ENCODE measurements at regions not wholly inside any gene's neighbourhood (a gene's known extent, or its start where the extent isn't known, plus 50 kb on each side); places are given as distances from the start of the nearest gene placed in this dataset.

DNA sequence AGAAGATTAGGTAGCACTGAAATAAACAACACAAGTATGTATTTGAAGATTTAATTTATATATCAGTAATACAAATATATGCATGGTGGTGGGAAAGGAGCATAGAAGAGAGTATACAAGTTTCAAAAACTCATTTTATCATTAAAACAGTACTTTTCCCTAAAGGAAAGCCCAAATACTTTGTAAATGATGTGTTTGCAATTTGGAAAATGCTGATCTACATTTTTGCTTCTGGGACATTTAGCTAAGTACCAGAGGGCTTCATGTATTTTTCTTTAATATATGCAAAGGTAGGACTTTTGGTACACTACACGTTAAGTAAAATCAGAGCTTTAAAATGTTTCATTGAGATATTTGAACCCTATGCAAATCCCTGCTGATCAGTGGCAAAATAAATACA is 1624.2 kb downstream of the SUCLG1 start:
- Histone ChIP-seq H3K4me1 (ENCODE audit: control insufficient read depth, insufficient read depth, low read length) (no peaks in the 10 kb centered on the region), H3K36me3 (ENCODE audit: control insufficient read depth, insufficient read depth, low read length) (no peaks in the 10 kb centered on the region), H3K9me3 (replicated peaks; ENCODE audit: control insufficient read depth, low read depth, low read length) (no peaks in the 10 kb centered on the region), H3K27ac (ENCODE audit: low read length) (no peak overlapping the region), H3K27me3 (ENCODE audit: control insufficient read depth, insufficient read depth, low read length) (no peaks in the 10 kb centered on the region), H3K4me3 (ENCODE audit: low read length) (no peak overlapping the region)
- no peak for DNase-seq
- WGBS (ENCODE audit: insufficient coverage) = no CpG with 5 or more reads among the region's 1 CpG

DNA sequence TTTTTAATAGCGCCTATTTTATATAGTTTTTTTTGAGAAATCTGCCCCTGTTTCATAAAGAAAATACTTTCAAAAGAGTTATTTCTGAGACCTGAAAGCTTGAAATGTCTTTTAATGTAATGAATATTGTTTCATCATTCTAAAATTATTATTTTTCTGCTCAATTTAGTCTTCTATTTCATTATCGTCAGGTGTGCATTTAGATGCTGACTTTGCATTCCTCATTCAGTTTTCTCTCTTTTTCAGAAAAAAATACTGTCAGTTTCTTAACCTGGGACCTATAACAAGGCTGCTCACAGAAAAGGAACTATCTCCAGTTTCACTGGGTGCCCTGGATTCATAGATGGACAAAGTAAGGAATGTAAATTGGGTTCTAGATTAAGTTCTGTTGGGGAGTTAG is 1631.7 kb downstream of the SUCLG1 start:
- WGBS (ENCODE audit: insufficient coverage) = no CpG with 5 or more reads among the region's 2 CpGs
- H3K27ac ChIP-seq (ENCODE audit: low read length) = no peak overlapping the region
- H3K4me1 ChIP-seq (ENCODE audit: control insufficient read depth, insufficient read depth, low read length) = no peaks in the 10 kb centered on the region
- no peak for DNase-seq
- no peaks in the 10 kb centered on the region for H3K27me3 ChIP-seq (ENCODE audit: control insufficient read depth, insufficient read depth, low read length)
- H3K4me3 ChIP-seq (ENCODE audit: low read length) = no peak overlapping the region
- H3K9me3 ChIP-seq (replicated peaks; ENCODE audit: control insufficient read depth, low read depth, low read length) = no peaks in the 10 kb centered on the region
- no peaks in the 10 kb centered on the region for H3K36me3 ChIP-seq (ENCODE audit: control insufficient read depth, insufficient read depth, low read length)

DNA sequence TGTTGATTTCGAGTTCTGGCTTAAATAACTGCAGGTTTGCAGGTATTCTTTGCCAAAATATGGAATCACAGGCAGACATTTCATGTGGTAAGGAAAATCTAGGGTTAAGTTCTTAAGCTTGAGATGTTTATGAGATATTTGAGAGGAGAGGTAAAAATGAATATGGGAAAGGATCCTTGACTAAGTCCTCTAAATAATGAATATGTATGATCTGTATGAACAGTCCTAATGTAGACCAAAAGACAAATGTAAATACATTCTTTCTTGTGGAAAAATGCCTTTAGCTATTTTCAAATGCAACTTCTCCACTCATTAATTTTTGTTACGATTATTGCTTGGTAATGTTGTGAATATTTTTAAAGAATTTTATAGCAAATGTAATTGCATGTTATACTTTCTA is 1632.6 kb downstream of the SUCLG1 start:
- DNase-seq = no peak
- 86% methylated on average over 1 of the region's 2 CpGs for WGBS (ENCODE audit: insufficient coverage)
- Histone ChIP-seq H3K4me1 (ENCODE audit: control insufficient read depth, insufficient read depth, low read length) (no peaks in the 10 kb centered on the region), H3K27ac (ENCODE audit: low read length) (no peak overlapping the region), H3K36me3 (ENCODE audit: control insufficient read depth, insufficient read depth, low read length) (no peaks in the 10 kb centered on the region), H3K4me3 (ENCODE audit: low read length) (no peak overlapping the region), H3K9me3 (replicated peaks; ENCODE audit: control insufficient read depth, low read depth, low read length) (no peaks in the 10 kb centered on the region), H3K27me3 (ENCODE audit: control insufficient read depth, insufficient read depth, low read length) (no peaks in the 10 kb centered on the region)

DNA sequence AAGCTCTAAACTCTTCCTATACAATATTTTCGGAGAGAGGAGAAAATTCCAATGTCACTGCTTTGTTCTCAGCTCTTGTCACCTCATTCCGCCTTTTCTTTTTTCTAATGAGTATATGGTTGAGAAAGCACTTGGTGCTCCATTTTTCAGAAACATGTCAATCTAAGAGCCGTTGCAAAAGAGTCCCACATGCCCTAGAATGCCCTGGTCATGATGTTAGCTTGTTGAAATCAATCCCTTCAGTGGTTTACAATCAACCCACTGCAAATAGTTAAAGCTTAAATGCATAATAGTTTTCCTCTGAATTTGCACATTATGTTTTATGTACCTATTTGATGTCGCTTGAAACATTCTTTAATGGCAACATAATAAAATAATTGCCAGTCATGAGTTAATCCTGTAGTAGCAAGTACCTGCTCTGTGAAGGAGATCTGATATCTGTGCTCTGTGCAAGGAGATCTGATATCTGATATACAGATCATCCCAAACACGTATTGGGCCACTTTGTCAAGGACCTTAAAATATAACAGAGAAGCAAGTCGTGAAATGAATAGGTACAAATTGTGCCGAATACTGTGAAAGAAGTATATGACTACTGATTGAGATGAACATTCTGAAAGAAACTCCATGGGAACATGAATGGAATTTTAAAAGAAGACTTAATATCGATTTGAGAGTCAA is 1633.5 kb downstream of the SUCLG1 start:
- Histone ChIP-seq H3K9me3 (replicated peaks; ENCODE audit: control insufficient read depth, low read depth, low read length) (no peaks in the 10 kb centered on the region), H3K4me3 (ENCODE audit: low read length) (no peak overlapping the region), H3K27me3 (ENCODE audit: control insufficient read depth, insufficient read depth, low read length) (no peaks in the 10 kb centered on the region), H3K36me3 (ENCODE audit: control insufficient read depth, insufficient read depth, low read length) (no peaks in the 10 kb centered on the region), H3K27ac (ENCODE audit: low read length) (no peak overlapping the region), H3K4me1 (ENCODE audit: control insufficient read depth, insufficient read depth, low read length) (no peaks in the 10 kb centered on the region)
- DNase-seq = no peak
- 100% methylated on average over 2 of the region's 8 CpGs for WGBS (ENCODE audit: insufficient coverage)

DNA sequence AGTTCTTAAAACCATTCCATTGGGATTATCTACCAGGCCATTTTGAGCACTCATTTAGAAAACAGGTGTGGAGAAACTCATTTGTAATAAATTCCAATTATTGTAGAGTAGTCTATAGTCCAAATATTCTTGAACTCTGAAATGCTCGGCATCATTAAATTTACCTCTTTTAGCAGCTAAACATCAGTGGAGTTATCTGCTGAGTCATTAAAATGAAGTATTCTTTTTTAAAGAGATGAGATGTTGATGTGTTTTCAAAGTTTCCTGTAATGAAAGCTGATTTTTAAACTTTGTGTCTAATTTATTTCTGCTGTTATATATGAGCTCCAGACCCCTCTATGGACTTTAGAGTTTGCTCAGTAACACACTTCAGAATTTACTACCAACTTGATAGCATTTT is 1635.2 kb downstream of the SUCLG1 start:
- no CpG with 5 or more reads among the region's 1 CpG for WGBS (ENCODE audit: insufficient coverage)
- no peak overlapping the region for H3K4me3 ChIP-seq (ENCODE audit: low read length)

DNA sequence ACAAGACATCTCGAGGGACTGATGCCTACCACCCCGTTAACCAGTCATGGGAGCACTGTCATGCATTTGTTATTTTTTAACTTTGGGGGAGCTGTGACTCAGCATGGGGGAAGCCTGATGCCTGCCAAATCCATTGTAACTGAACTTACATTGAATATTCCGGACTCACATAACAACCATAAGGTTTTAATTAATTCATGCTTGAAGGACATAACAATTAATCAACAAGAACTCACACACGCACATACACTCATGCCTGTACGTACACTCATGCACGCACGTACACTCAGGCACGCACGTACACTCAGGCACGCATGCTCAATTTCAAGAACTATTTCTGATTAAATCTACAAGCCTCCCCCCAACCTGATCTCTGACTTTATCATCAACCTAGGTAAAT is 1639.1 kb downstream of the SUCLG1 start:
- Histone ChIP-seq H3K36me3 (ENCODE audit: control insufficient read depth, insufficient read depth, low read length) (no peaks in the 10 kb centered on the region), H3K27me3 (ENCODE audit: control insufficient read depth, insufficient read depth, low read length) (no peaks in the 10 kb centered on the region), H3K9me3 (replicated peaks; ENCODE audit: control insufficient read depth, low read depth, low read length) (no peaks in the 10 kb centered on the region), H3K27ac (ENCODE audit: low read length) (no peak overlapping the region), H3K4me1 (ENCODE audit: control insufficient read depth, insufficient read depth, low read length) (no peaks in the 10 kb centered on the region), H3K4me3 (ENCODE audit: low read length) (no peak overlapping the region)
- WGBS (ENCODE audit: insufficient coverage) = 92% methylated on average over 8 of the region's 10 CpGs
- no peak for DNase-seq

More for the DNA sequence above, 1635.2 kb downstream of the SUCLG1 start:
- Histone ChIP-seq H3K9me3 (replicated peaks; ENCODE audit: control insufficient read depth, low read depth, low read length) (no peaks in the 10 kb centered on the region), H3K27me3 (ENCODE audit: control insufficient read depth, insufficient read depth, low read length) (no peaks in the 10 kb centered on the region), H3K36me3 (ENCODE audit: control insufficient read depth, insufficient read depth, low read length) (no peaks in the 10 kb centered on the region), H3K27ac (ENCODE audit: low read length) (no peak overlapping the region), H3K4me1 (ENCODE audit: control insufficient read depth, insufficient read depth, low read length) (no peaks in the 10 kb centered on the region)
- DNase-seq = no peak

DNA sequence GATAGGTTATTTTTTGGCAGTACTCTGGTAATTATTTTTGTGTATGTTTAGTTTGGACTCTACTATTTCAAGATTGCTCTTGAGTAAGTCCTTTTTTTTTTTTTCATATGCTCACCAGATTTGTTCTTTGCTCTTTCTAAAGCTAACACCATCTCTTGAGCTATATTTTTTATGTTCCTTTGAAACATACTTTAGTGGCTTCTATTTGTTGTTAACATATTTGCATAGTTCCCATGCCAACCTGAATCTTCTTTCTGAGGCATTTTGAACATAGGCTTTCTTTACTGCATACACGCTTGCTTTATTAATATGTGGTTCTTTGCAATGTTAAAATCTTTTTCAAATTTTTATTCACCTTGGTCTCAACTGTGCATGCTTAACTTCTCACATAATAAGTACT is 1644.9 kb downstream of the SUCLG1 start:
- Histone ChIP-seq H3K27ac (ENCODE audit: low read length) (no peak overlapping the region), H3K4me1 (ENCODE audit: control insufficient read depth, insufficient read depth, low read length) (no peaks in the 10 kb centered on the region), H3K9me3 (replicated peaks; ENCODE audit: control insufficient read depth, low read depth, low read length) (no peaks in the 10 kb centered on the region), H3K36me3 (ENCODE audit: control insufficient read depth, insufficient read depth, low read length) (no peaks in the 10 kb centered on the region), H3K27me3 (ENCODE audit: control insufficient read depth, insufficient read depth, low read length) (no peaks in the 10 kb centered on the region), H3K4me3 (ENCODE audit: low read length) (no peak overlapping the region)
- WGBS (ENCODE audit: insufficient coverage) = no CpG with 5 or more reads among the region's 1 CpG
- no peak for DNase-seq

DNA sequence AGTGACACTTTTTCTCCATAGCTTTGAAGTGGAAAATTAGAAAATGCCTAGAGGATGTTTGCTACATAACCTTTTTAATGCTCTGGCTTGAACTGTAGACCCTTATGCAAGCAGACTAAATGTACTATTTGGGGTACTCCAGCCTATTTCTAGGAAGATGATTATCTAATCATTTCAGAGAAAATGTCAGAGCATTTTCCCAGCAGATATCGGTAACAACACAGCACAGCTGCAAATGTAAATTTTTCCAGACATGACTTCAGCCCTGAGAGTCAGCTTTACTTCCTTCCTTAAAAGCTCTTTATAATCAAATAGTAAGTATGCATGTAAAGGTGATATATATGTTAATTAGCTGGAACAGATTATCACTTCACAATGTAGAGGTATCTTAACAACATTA is 1647.1 kb downstream of the SUCLG1 start:
- Histone ChIP-seq H3K27ac (ENCODE audit: low read length) (no peak overlapping the region), H3K9me3 (replicated peaks; ENCODE audit: control insufficient read depth, low read depth, low read length) (no peaks in the 10 kb centered on the region), H3K36me3 (ENCODE audit: control insufficient read depth, insufficient read depth, low read length) (no peaks in the 10 kb centered on the region), H3K4me3 (ENCODE audit: low read length) (no peak overlapping the region), H3K27me3 (ENCODE audit: control insufficient read depth, insufficient read depth, low read length) (no peaks in the 10 kb centered on the region), H3K4me1 (ENCODE audit: control insufficient read depth, insufficient read depth, low read length) (no peaks in the 10 kb centered on the region)
- no CpG with 5 or more reads among the region's 1 CpG for WGBS (ENCODE audit: insufficient coverage)
- peak; percentile 23 for DNase-seq

DNA sequence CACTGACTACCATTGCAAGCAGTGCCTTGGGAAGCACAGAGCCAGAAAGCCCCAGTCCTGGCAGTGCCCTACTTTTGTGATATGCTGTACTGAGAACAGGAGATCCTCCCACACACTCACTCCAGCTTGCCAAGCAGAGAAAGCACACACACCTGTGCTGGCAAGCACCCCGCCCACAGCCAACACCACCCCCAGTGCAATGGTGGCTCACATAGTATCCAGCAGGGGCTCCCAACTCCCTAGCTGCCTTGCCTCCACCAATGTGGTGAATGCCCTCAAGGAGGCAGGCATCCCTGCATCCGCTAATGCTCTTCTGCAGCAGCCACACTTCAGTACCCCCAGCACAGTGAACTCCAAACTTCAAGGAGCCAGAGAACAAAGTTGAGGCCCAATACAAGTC is 1655.8 kb downstream of the SUCLG1 start:
- WGBS (ENCODE audit: insufficient coverage) = 100% methylated on average over 1 of the region's 2 CpGs
- Histone ChIP-seq H3K4me3 (ENCODE audit: low read length) (no peak overlapping the region), H3K27ac (ENCODE audit: low read length) (no peak overlapping the region), H3K27me3 (ENCODE audit: control insufficient read depth, insufficient read depth, low read length) (no peaks in the 10 kb centered on the region), H3K9me3 (replicated peaks; ENCODE audit: control insufficient read depth, low read depth, low read length) (peaks cover 9% of the 10 kb centered on the region), H3K36me3 (ENCODE audit: control insufficient read depth, insufficient read depth, low read length) (no peaks in the 10 kb centered on the region), H3K4me1 (ENCODE audit: control insufficient read depth, insufficient read depth, low read length) (no peaks in the 10 kb centered on the region)
- no peak for DNase-seq

DNA sequence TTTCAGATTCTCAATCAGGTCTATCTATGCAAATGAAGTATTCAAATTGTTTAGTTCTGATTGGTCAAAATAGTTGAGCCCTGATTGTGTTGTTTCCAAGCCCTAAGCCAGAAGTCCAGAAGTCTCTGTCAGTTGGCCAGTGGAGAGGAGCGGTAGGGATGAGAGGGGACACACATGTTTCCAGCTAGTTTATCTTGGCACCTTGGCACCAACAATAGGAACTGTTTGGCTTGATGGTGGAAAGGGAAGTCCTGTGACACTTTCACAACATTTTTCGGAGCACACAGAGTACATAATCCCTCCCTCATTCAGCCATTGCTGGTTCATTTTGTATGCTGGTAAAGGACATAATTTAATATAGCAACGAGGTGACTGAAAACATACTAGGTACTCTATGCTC is 1661.6 kb downstream of the SUCLG1 start:
- no CpG with 5 or more reads among the region's 3 CpGs for WGBS (ENCODE audit: insufficient coverage)
- H3K27ac ChIP-seq (ENCODE audit: low read length) = no peak overlapping the region
- no peak for DNase-seq
- H3K4me1 ChIP-seq (ENCODE audit: control insufficient read depth, insufficient read depth, low read length) = no peaks in the 10 kb centered on the region
- H3K27me3 ChIP-seq (ENCODE audit: control insufficient read depth, insufficient read depth, low read length) = no peaks in the 10 kb centered on the region
- no peak overlapping the region for H3K4me3 ChIP-seq (ENCODE audit: low read length)
- H3K9me3 ChIP-seq (replicated peaks; ENCODE audit: control insufficient read depth, low read depth, low read length) = no peaks in the 10 kb centered on the region
- no peaks in the 10 kb centered on the region for H3K36me3 ChIP-seq (ENCODE audit: control insufficient read depth, insufficient read depth, low read length)

DNA sequence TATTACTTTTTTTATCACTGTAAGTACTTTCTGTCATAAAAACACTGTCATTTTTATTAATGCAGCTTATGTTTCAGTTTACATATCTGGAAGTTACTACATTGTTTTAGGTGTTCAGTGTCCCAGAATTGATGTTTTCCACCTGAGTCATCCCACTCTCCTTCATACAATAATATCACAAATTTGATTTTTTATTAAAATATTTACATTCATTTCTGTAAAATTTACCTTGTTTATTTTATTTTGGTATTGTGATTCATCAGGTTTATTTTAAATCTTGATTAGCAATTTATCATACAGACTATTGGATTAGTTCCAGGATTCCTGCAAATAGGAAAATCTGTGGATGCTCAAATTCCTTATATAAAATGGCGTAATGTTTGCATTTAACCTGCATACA is 1662.9 kb downstream of the SUCLG1 start:
- WGBS (ENCODE audit: insufficient coverage) = no CpG with 5 or more reads among the region's 1 CpG
- H3K36me3 ChIP-seq (ENCODE audit: control insufficient read depth, insufficient read depth, low read length) = no peaks in the 10 kb centered on the region
- H3K4me1 ChIP-seq (ENCODE audit: control insufficient read depth, insufficient read depth, low read length) = no peaks in the 10 kb centered on the region
- no peaks in the 10 kb centered on the region for H3K9me3 ChIP-seq (replicated peaks; ENCODE audit: control insufficient read depth, low read depth, low read length)
- H3K27ac ChIP-seq (ENCODE audit: low read length) = no peak overlapping the region
- DNase-seq = no peak
- H3K4me3 ChIP-seq (ENCODE audit: low read length) = no peak overlapping the region
- H3K27me3 ChIP-seq (ENCODE audit: control insufficient read depth, insufficient read depth, low read length) = no peaks in the 10 kb centered on the region
